Esophagus muscularis mucosa (tissue), 4 donors: ENCODE measurements at regions not wholly inside any gene's neighbourhood (a gene's known extent, or its start where the extent isn't known, plus 50 kb on each side); places are given as distances from the start of the nearest gene placed in this dataset.

Source experiments
- DNase-seq: peaks from one replicate; pipeline ENCODE4 v3.0.0-alpha.2; 2017; ENCODE audit errors: extremely low spot score
- H3K27ac ChIP-seq, 4 donors: fragments of 200-600 bp; sonication (generic); replicated peaks in 1 of 4; 1 replicate in 3 of 4; 2 replicates in 1 of 4; pipeline ENCODE4 v1.5.1; 2016 to 2019; ENCODE audit warnings: mild to moderate bottlenecking in 1 of 4
- H3K27me3 ChIP-seq, 4 donors: fragments of 200-600 bp; sonication (generic); one replicate each; pipeline versions ENCODE4 v1.5.1 to v1.6.0; 2016 to 2019
- H3K36me3 ChIP-seq, 4 donors: fragments of 200-600 bp; sonication (generic); one replicate each; pipeline ENCODE4 v1.5.1; 2016 to 2019
- H3K4me1 ChIP-seq, 4 donors: fragments of 200-600 bp; sonication (generic); one replicate each; pipeline ENCODE4 v1.5.1; 2016 to 2019
- H3K4me3 ChIP-seq, 4 donors: fragments of 200-600 bp; sonication (generic); 1 replicate in 2 of 4; 2 replicates in 2 of 4; pipeline ENCODE4 v1.5.1; 2016 to 2019; ENCODE audit warnings: mild to moderate bottlenecking in 4 of 4, moderate library complexity in 1 of 4
- H3K9me3 ChIP-seq, 4 donors: fragments of 200-600 bp; sonication (generic); 1 replicate in 3 of 4; 2 replicates in 1 of 4; pipeline ENCODE4 v1.5.1; 2016 to 2019
- CTCF ChIP-seq, 3 experiments: fragments of 200-600 bp in 2 of 3; fragments of 450-650 bp in 1 of 3; sonication (generic) in 2 of 3; IDR thresholded peaks; one replicate each; pipeline ENCODE4 v1.5.1; 2017 to 2019; ENCODE audit warnings: antibody characterized with exemption in 3 of 3, mild to moderate bottlenecking in 2 of 3, moderate library complexity in 1 of 3
- EP300 ChIP-seq: sonication (generic); formaldehyde crosslinking; IDR thresholded peaks from one replicate; pipeline ENCODE4 v1.6.1; 2017; ENCODE audit warnings: antibody characterized with exemption
- POLR2A ChIP-seq: fragments of 450-650 bp; IDR thresholded peaks from one replicate; pipeline ENCODE4 v1.6.1; 2017; ENCODE audit warnings: antibody characterized with exemption, moderate library complexity, mild to moderate bottlenecking, low read depth
- POLR2AphosphoS5 ChIP-seq, 2 donors: sonication (generic); formaldehyde crosslinking; IDR thresholded peaks; one replicate each; pipeline ENCODE4 v1.6.1; 2017; ENCODE audit warnings: antibody characterized with exemption in 2 of 2
- WGBS: methylation state at CpG from one replicate; pipeline ENCODE4 v1.1.5; 2018; 5-methylcytosine and 5-hydroxymethylcytosine counted together
- intact Hi-C: fragments of 100-400 bp; cut with DNase I; formaldehyde crosslinking; loops from one replicate; pipeline ENCODE4 v1.15.1; 2023

- Histone ChIP-seq H3K27me3 (no peaks in the 10 kb centered on the region), H3K4me1 (no peaks in the 10 kb centered on the region), H3K9me3 (no peaks in the 10 kb centered on the region), H3K36me3 (no peaks in the 10 kb centered on the region), H3K4me3 (no peak overlapping the region), H3K27ac (no peak overlapping the region)
- 9% methylated on average over 1 of the region's 1 CpG for WGBS
- TF ChIP-seq POLR2AphosphoS5 (IDR thresholded peaks at IDR 0.05) (no peak), POLR2A (no peak), EP300 (no peak), CTCF (IDR thresholded peaks at IDR 0.05) (no peak)
- DNase-seq = no peak
- intact Hi-C loops = no loop called here
Observed at GRCh38 chrX:138485767-138486166, 225.8 kb downstream of the FGF13 start.

DNA sequence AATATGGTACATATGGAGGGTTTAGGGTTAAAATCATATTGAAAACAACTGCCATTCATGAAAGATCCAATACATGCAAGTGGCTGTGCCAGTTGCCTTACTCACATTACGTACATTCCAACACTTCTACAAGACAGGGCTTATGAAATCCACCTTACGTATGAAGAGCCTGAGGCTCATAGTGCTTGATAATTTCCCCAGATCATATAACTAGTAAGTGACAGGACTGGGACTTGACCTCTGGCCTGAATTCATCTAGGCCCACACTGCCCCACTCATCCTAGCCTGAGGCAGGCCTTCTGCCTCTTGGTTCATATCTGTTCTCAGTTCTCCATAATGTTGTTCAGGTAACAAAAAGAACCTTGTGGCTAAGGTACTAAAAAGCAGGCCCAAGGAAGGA, 226.3 kb downstream of the FGF13 start:
- no peaks in the 10 kb centered on the region for H3K4me1 ChIP-seq

DNA sequence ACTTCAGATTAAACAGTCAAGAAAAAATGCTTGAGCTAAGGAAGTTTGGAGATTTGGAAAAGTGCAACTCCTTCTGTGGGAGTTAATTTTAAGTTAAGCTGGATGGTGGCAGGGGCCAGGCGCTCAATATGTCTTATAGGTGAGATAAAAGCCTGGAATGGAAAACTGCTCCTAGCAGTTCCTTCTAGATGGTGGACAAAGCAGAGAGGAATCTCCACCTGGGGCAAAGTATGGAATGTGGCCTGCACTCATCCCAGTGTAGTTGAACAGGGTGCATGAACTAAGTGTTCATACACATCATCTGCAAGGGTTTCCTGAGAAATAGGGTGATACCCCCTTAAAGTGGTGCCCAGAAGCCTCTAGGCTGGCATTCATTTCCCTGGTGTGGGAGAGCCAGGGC, 227.1 kb downstream of the FGF13 start:
- DNase-seq = no peak
- Histone ChIP-seq H3K4me1 (no peaks in the 10 kb centered on the region), H3K27ac (no peak overlapping the region), H3K9me3 (no peaks in the 10 kb centered on the region), H3K27me3 (no peaks in the 10 kb centered on the region), H3K4me3 (no peak overlapping the region), H3K36me3 (no peaks in the 10 kb centered on the region)
- intact Hi-C loops = no loop called here
- 93% methylated on average over 1 of the region's 1 CpG for WGBS
- TF ChIP-seq POLR2A (no peak), POLR2AphosphoS5 (IDR thresholded peaks at IDR 0.05) (no peak), CTCF (IDR thresholded peaks at IDR 0.05) (no peak), EP300 (no peak)

More for the DNA sequence above, 226.3 kb downstream of the FGF13 start:
- intact Hi-C loops = no loop called here
- Histone ChIP-seq H3K27ac (no peak overlapping the region), H3K4me3 (no peak overlapping the region), H3K9me3 (no peaks in the 10 kb centered on the region), H3K27me3 (no peaks in the 10 kb centered on the region), H3K36me3 (no peaks in the 10 kb centered on the region)
- no peak for DNase-seq
- 81% methylated on average over 2 of the region's 2 CpGs for WGBS
- no peak for TF ChIP-seq EP300
- TF ChIP-seq POLR2AphosphoS5 (IDR thresholded peaks at IDR 0.05) = no peak
- TF ChIP-seq CTCF (IDR thresholded peaks at IDR 0.05) = no peak
- no peak for TF ChIP-seq POLR2A

- intact Hi-C loops = no loop called here
- TF ChIP-seq POLR2AphosphoS5 (IDR thresholded peaks at IDR 0.05) (no peak), CTCF (IDR thresholded peaks at IDR 0.05) (no peak), POLR2A (no peak), EP300 (no peak)
- H3K27me3 ChIP-seq = no peaks in the 10 kb centered on the region
- 73% methylated on average over 3 of the region's 3 CpGs for WGBS
- no peaks in the 10 kb centered on the region for H3K9me3 ChIP-seq
- no peaks in the 10 kb centered on the region for H3K4me1 ChIP-seq
- no peak for DNase-seq
- no peak overlapping the region for H3K27ac ChIP-seq
- H3K4me3 ChIP-seq = no peak overlapping the region
- no peaks in the 10 kb centered on the region for H3K36me3 ChIP-seq
Observed at GRCh38 chrX:138481649-138482048, 229.9 kb downstream of the FGF13 start.

GRCh38 chrX:138463476-138463875, 248.0 kb downstream of the FGF13 start:
- TF ChIP-seq EP300 = no peak
- TF ChIP-seq POLR2AphosphoS5 (IDR thresholded peaks at IDR 0.05) = no peak
- TF ChIP-seq POLR2A = no peak
- no peak for TF ChIP-seq CTCF (IDR thresholded peaks at IDR 0.05)
- Histone ChIP-seq H3K27ac (no peak overlapping the region), H3K36me3 (no peaks in the 10 kb centered on the region), H3K4me1 (no peaks in the 10 kb centered on the region), H3K27me3 (no peaks in the 10 kb centered on the region), H3K9me3 (no peaks in the 10 kb centered on the region), H3K4me3 (no peak overlapping the region)
- no peak for DNase-seq
- 74% methylated on average over 4 of the region's 4 CpGs for WGBS
- intact Hi-C loops = no loop called here
